HG03469 (cell line): ENCODE measurements at regions not wholly inside any gene's neighbourhood (a gene's known extent, or its start where the extent isn't known, plus 50 kb on each side); places are given as distances from the start of the nearest gene placed in this dataset.
A peak's percentile ranks its signal among the peaks of the same experiment; 100 is the strongest.
"Not testable (repeated sequence)": the region's sequence is repeated elsewhere in the genome, so short reads cannot be mapped to it uniquely, and the experiment has no call there.

Experiments used
- ATAC-seq: cut with Tn5 transposase; IDR thresholded peaks from one replicate; pipeline ENCODE4 v1.9.1; 2021; ENCODE audit warnings: mild to moderate bottlenecking, moderate library complexity, moderate number of reproducible peaks; ENCODE audit not compliant: unreplicated experiment

DNA sequence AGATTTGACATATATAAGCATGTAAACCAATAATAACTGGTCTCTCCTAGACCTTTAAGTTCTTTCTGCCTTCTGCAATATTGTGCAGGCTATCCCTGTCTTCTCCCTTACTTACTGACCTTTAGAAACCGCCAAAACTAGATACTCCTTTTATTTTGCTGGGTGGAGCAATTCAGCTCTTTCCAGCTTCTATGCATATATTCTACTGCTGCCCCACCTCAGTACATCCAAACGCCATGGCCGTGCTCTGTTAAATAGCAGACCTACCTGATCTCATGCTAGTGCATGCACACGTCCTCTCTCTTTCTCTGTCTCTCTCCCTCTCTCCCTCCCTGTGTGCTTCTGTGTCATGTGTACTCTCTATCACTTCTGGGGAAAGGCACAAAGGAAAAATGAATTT lies 76.7 kb upstream of the CAPRIN1 start:
- no peak for ATAC-seq

DNA sequence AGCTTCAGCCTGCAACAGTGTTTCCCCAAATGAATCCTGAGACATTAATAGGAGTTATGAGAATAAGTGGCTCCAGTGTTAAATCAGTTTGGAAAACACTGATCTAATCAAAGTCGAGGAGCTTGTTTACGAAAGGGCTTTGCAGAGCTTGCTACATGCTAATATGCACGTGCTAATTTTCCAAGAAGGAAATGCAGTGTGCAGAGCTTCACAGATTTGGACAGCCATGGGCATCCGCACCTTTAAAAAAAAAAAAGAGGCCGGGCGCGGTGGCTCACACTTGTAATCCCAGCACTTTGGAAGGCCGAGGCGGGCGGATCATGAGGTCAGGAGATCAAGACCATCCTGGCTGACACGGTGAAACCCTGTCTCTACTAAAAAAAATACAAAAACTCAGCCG lies 79.7 kb upstream of the LMO2 start:
- ATAC-seq, result not testable (repeated sequence)

DNA sequence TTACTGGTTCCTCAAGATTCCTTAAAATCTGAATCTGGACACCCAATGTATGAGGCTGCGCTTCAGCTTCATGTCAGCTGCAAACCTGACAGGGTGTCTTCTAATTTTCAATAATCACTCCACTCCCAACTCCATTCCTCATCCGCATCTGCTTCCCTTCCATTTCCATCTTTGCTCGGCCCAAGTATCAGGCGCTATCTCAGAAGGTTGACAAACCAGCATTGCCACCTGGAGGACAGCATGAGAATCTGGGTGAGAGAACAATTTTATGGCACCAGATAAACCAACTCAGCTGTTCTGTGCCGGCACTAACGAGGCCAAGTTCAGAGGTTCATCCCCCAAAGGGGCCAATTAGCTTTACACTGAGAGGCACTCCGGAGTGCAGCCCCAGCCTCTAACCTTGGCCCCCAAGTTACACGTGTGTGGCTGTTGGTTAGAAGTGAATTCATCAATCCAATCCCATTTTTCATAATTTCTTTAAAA lies 79.1 kb upstream of the LMO2 start:
- ATAC-seq, result no peak

DNA sequence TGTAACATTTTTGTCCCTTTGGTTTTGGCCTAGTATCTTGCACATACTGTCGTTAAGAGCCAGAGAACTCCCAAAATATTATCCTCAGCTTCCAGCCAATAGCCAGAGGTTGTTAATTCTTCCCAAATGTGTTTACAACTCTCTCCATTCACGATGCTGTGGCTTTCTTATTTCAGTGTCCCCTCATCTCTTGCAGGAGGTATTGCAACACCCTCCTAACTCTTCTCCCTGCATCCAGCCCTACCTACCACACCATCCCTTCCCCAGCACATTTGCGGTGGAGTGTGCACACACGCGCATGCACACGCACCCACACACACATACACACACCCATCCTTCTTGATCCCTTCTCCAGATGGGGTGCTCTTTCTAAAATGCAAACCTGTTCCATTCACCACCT lies 75.6 kb upstream of the LMO2 start:
- no peak for ATAC-seq

DNA sequence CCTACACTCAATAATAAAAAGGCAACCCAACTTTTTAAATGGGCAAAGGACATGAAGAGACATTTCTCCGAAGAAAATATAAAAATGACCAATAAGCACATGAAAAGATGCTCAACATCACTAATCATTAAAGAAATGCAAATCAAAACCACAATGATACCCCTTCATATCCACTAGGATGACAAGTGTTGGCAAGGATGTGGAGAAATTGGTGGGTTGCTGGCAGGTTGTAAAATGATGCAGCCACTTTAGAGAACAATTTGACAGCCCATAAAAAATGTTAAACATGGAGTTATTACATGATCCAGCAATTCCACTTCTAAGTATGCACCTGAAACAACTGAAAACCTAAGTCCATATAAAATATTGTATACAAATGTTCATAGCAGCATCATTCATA lies 73.2 kb upstream of the LMO2 start:
- no peak for ATAC-seq

DNA sequence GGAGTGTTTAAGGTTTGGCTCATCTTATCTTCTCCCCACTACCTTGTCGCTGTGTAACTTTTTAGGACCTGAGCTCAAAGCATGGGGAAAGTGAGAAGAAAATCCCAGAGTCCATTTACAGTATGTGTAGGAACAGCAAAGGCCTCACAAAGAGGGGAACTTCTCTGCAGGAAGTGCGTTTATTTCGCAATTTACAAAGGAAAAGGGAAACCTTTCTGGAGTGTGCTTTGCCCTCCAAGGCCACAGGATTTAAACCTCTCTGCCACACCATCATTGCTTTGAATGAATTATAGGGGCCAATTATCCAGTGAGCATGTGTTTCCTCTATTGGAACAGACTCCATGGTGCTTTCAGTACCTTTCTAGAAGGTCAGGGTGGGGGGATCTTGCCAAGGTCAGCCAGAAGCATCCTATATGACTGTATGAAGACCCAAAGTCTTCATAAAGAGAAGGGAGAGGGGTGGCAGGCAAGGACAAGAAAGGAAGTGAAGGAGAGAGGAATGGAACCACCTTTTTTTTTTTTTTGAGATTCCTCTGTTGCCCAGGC lies 68.1 kb upstream of the LMO2 start:
- no peak for ATAC-seq

DNA sequence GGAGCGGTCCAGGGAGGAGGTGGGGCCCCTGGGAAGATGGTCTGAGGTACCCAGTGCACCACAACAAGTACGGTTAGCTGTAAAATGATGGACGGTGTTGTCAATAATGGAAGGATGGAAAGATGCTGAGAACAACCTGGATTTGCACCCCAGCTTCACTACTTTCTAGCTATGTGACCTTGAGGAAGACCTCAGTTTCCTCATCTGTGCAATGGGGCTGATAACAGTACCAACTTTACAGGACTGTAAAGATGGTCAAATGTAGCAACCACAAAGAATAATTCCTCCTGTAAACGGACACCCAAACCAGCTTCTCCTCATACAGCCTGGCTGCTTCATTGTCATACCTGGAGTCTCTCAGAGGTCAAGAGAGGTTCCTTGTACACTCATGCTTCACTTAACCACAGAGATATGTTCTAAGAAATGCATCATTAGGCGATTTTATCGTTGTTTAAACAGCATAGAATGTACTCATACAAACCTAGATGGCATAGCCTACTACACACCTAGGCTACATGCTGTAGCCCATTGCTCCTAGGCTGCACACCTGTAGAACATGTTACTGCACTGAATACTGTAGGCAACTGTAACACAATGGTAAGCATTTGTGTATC lies 65.5 kb upstream of the LMO2 start:
- ATAC-seq, result no peak

DNA sequence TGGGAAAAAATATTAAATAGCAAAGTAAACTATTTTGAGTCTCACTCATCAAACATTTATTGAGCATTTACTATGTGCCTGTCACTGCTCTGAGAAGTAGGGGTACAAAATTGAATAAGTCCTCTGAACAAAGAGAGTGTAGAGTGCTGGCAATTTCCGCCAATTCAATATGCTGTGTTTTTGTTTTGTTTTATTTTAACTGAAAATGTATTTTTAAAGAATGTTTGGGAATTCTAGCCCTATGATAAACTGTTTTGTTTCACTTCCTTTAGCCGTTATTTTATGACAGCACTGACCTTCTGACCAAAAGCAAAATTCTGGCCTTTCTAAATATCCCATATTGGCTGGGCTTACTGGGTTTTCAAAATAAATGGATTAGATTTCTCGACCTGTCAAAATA lies 64.7 kb upstream of the LMO2 start:
- ATAC-seq, result no peak

DNA sequence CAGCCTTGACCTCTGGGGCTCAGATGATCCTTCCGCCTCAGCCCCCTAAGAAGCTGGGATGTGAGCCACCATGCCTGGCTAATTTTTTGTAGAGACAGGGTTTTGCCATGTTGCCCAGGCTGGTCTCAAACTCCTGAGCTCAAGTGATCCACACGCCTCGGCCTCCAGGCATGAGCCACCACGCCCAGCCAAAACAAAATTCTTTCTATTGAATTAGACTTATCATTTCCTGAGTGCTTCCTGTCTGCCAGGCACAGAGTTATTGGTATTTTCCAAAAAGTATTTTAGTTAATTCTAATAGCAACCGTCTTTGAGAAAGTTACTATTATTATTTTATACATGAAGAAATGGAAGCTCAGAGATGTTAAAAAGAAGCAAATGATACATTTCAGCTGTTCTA lies 61.4 kb upstream of the LMO2 start:
- ATAC-seq, result no peak

DNA sequence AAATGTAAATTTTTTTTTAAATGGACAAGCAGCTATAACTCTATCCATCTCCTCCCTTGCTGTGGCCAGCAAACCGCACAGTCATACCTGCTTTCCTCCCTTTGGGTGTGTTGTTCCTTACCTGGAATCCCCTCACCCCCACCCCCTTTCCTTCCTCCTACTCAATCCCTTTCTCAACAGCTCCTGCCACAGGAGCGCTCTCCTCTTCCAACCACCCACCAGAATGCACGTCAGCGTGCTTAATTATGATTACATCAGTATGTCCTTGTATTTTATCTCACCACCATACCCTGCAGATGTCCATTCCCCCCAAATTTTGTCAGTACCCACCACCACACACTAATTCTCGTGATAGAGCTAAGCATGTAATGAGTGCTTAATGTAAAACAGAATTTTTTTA lies 60.9 kb upstream of the LMO2 start:
- ATAC-seq, result no peak

DNA sequence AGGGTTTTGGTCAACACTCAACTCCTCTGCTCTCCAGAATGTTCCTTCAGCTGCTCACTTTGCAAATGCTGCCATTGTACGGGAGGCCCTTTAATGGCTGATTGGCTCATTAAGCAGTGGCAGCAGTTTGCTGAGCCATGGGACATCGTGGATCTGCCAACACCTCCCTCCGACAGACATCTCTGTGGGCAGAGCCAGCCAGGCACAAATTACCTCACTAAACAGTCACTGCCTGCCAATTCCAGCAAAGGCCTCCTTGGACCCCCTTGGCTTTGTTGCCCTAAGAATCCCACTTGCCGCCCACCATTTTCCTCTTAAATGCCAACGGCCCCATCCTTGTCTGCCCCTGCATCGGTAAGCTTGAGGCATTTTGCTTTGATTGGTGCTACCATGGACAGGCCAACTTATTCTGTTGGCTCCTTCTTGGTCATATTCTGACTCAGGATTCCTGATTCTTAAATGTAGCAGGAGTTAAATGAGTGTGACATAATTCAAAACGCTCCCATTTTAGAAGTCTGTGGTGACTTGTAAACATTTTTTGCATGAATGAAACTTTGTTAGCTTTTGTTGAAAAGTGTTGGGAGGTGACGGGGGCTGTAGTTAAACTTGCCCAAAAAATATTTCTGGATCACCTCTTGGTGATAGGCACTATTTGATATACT lies 57.5 kb upstream of the LMO2 start:
- no peak for ATAC-seq

DNA sequence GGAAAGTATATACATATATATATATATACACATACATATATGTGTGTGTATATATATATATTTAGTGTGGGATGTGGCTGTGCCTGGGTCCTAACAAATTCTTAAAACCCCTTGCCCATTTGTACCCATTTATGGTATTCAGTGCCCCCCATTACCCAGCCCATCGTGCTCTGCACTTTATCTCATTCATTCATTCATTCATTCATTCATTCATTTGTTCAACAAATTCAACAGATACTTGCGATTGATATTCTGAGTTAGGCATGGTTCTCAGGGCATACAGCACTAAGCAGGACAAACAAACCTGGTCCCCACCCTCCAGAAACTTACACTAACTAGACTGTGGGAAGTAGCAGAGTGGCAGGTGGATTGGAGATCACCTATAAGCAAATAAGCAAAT lies 56.6 kb upstream of the LMO2 start:
- no peak for ATAC-seq

DNA sequence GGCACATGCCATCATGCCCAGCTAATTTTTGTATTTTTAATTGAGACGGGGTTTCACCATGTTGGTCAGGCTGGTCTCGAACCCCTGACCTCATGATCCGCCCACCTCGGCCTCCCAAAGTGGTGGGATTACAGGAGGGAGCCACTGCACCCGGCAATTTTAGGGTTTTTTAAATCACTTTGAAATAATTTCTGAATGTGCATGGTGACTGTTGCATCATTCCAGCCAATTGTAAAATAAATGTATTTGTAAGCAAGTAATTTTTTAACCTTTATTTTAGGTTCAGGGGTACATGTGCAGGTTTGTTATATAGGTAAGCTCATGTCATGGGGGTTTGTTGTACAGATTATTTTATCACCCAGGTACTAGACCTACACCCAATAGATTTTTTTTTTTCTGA lies 56.0 kb upstream of the LMO2 start:
- ATAC-seq, result not testable (repeated sequence)

DNA sequence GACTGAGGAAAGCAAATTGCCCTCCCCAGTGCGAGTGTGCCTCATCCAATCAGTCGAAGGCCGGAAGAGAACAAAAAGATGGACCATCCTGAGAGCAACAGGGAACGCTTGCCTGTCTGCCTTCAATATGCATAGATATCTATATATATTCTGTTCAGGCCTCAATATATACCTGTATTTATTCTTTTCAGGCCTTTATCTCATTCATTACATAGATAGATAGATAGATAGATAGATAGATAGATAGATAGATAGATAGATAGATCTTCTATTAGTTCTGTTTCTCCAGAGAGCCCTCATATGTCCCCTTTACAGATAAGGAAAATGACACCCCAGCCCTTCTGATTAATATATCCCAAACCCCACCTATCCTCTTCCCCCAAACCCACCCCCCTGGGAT lies 55.1 kb upstream of the LMO2 start:
- ATAC-seq, result no peak

DNA sequence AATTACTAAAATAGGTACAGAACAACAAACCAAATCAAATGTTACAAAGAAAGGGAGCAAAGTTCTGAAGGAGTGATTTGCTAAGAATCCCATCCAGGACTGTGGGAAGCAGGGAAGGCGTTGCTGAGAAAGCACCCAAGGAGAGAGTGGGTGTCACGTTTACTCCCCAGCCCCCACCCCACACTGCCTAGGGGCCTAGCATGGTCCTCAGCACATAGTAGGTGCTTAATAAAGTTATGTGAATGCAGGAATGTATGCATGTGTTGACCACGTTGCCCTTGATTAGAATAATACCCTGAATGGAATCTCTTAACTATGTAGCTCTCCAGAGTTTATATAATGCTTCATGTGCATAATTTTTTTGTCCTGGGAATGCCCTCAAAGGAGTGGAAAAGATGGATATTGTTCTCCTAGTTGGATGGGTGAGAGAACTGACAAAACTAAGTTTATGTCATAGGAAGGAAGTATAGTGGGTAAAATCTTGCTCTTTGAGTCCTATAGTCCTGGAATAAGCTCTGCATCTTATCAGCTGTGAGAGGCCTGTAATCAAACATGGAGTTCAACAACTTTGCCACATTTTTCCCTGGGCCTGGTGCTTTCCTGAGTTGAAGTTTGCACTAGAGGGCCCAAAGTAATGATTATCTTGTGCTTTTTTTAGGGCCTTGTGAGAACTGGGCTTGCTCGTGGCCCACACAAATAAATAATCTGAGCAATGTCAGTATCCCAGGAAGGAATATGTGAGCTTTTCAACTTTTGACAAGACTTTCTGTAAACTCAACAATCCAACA lies 53.8 kb upstream of the LMO2 start:
- ATAC-seq, result no peak

DNA sequence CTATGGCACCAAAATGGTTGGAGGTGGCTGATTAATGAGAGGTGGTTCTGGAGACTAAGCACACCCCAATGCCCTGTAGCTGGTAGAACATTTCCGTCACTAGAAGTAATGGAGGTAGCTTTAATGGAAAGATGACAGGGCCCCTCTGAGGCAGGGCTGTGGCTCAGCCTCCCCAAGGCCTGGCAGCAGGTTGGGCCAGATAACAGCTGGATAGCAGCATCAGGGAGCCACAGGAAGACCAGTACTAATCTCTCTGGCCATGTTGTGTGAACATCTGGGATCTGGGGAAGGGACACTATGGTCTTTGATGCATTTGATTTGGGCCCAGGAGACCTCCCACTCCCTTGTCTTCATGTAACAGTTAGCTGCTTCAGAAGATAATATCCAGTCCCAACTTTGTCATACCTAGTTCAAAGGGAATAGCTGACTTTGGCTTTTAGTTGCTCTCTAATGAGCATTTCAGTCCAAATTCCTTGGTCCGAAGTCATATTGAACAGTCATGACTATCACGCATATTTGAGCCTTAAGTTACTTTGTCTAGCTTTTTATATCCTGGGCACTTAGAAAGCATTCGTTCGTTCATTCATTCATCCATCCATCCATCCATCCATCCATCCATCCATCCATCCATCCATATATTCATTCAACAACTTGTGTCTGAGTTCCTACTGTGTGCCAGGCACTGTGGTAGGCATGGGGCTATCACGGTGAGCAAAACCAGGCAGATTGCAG lies 53.0 kb upstream of the LMO2 start:
- no peak for ATAC-seq

DNA sequence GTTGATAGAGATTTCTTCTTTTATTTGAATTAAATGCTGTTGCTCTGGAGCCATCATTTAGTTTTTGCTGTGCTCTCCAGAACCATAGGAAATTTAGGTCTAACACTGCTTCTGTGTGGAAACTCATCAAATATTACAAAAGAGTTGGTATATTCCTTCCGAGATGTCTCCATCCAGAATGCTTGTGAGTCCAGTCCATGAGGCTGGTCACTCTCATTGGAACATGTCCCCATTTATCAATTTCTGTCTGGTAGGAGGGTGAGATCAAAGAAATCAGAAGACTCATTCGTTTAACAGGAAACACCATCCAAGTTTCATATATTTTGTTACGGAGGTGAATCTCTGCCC lies 52.4 kb upstream of the LMO2 start:
- ATAC-seq, result no peak

DNA sequence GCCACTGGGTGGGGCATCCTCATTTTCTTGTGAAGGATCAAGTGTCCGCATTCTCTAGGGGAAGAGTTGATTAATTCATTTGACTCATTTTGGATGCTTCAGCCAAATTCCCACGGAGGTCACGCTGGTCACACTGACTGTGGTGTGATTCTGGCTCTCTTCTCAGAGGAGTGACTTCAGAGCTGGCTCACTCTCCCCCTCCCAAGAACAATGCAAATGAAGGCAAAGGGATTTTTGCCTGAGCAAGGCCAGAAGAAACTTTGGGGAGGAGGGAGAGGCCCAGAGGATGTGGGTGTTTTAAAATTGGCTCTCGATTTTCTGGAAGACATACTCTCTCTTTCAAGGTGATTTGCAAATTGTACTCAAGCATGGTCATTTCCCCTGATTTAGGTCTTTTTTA lies 51.1 kb upstream of the LMO2 start:
- peak; percentile 38 for ATAC-seq

DNA sequence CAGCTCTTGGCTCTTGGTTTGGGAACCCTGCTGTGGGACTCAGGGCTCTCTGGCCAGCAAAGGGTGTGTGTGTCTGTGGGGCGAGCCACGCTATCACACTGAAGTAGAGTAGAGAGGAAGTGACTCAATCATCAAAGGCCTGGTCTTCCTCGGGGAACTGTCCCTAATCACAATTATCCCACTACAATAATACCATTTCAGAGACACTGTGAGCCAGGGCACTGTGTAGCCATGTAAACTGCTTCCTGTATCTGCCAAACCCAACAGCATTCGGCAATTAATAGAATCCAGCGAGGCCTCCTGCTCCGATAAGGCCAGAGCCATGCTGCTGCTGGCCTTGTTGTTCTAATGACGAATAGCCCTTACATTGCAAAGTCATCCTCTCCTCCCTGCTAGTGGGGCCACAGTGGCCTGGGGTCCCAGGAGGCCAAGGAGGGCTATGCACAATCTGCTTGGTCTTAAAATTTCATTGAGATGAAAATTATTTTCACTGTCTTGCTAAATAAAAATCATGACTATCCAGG lies 49.8 kb upstream of the LMO2 start:
- ATAC-seq, result no peak
